ENCODE measurements at regions not wholly inside any gene's neighbourhood (a gene's known extent, or its start where the extent isn't known, plus 50 kb on each side); places are given as distances from the start of the nearest gene placed in this dataset.

DNA sequence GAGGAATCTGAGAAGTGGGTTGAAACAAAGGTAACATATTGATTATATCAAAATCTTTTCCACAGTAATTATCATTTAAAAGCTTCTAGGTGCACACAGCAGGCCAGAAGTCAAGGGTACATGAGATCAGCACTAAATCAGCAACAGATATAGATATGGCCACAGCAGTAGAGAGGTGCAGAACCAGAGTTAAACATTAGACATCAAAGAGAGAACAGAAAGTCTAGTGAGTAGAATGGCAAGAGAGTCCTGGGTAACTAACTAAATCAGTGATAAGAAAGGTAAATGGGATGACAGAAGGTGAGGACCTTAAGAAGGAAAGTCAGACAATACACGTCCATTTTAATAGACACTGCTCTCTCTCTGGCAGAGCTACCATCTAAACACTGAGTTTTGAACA lies 119.5 kb upstream of the GRIA4 start:
- TF ChIP-seq, protein P1, sequence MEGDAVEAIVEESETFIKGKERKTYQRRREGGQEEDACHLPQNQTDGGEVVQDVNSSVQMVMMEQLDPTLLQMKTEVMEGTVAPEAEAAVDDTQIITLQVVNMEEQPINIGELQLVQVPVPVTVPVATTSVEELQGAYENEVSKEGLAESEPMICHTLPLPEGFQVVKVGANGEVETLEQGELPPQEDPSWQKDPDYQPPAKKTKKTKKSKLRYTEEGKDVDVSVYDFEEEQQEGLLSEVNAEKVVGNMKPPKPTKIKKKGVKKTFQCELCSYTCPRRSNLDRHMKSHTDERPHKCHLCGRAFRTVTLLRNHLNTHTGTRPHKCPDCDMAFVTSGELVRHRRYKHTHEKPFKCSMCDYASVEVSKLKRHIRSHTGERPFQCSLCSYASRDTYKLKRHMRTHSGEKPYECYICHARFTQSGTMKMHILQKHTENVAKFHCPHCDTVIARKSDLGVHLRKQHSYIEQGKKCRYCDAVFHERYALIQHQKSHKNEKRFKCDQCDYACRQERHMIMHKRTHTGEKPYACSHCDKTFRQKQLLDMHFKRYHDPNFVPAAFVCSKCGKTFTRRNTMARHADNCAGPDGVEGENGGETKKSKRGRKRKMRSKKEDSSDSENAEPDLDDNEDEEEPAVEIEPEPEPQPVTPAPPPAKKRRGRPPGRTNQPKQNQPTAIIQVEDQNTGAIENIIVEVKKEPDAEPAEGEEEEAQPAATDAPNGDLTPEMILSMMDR (IDR thresholded peaks at IDR 0.05): no peak
- TF ChIP-seq POLR2A (IDR thresholded peaks at IDR 0.05): no peak
